Hematopoietic multipotent progenitor cell treated with erythropoietin and hydrocortisone succinate and interleukin-3 and kit ligand, for 15 days (in vitro differentiated cells): ENCODE measurements at regions not wholly inside any gene's neighbourhood (a gene's known extent, or its start where the extent isn't known, plus 50 kb on each side); places are given as distances from the start of the nearest gene placed in this dataset.

ENCODE experiments used
- DNase-seq: peaks from one replicate; pipeline ENCODE4 v3.0.0-alpha.2; 2015; ENCODE audit warnings: low spot score

DNA sequence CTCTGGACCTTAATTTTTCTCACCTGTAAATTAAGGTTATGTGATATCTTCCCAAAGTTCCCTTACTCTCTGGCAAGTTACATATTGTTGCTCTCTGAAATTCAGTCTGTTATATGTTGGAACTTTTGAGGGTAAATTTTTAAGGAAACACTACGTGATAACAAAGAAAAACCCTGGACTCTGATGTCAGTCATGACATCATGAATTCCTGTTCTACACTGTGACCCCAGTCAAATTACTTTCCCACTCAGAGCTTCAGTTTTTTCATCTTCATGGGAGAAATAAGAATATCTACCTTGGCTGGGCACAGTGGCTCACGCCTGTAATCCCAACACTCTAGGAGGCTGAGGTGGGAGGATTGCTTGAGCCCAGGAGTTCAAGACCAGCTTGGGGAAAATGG is 164.6 kb upstream of the RALGAPA2 start:
- DNase-seq, result no peak

- no peak for DNase-seq
Measured at GRCh38 chr20:20875716-20876115, 163.3 kb upstream of the RALGAPA2 start.

DNA sequence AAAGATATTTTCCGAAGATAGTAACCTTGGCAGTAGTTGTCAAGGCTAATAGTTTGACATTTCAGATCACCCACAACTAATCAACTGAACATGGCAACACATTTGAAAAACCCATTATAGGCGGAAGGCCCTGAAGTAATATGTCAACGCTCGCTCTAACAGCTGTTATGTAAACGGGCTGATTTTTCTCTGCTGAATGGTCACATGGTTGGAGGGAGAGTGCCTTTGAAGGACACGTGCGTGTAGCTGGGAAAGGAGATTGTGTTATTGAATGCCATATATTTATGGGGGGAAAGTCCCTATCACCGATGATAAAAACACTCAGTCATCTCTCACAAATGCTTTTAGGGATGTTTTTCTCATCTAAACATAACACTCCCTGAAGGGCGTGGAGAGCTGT is 160.0 kb upstream of the RALGAPA2 start:
- DNase-seq, result no peak

- DNase-seq, result no peak
Measured at GRCh38 chr20:20869161-20869775, 156.8 kb upstream of the RALGAPA2 start.

DNA sequence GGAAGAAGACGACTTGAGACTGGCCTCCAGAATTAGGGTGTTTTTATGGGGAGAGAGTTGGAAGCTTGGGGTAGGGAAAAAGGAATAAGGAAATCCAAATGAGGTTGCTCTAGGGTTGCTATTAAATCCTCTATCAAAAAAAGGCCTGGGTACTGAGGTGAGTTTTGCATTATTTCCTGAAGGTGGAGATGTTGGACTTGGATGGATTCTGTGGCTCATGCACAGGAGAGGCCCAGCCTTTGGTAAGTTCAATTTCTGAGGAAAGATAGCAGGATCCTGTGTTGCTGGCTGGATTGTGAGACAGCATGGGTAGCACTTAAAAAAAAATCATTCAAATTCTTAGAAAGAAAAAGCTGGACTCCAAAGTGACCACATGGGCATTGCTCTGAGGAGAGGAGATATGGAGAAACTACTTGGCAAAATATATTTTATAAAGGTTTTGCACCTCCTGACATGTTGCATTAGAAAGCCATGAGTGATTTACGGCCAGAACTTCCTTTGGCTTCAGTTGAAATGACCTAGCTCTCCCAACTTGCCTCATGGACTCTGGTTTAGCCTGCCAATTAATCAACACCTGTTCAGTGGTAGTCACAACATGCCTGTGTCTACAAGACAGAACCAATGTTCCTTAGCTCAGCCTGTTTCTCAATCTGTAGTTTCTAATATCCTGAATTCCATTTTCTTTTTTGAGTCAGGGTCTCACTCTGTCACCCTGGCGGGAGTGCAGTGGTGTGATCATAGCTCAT is 152.1 kb upstream of the RALGAPA2 start:
- DNase-seq, result no peak

GRCh38 chr20:20860078-20860806 is 147.8 kb upstream of the RALGAPA2 start:
- DNase-seq, result peak; percentile 75

DNA sequence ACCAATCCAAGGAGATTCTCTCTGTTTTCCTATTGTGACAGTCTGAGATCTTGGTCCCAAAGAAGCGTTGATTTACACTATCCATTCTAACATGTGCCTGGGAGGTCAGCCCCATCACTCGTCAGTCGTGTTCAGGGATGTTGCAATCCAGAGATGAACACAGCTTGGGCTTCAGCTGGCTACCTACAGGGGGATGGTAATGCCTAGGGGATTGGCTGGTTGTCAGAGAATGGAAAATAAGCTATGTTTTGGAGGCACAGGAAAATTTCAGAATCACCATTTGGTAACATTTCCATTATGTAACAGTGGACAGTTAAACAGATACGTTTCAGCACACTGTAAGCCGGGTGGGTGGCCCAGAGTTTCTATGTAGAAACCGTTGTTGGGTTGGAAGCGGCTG is 147.1 kb upstream of the RALGAPA2 start:
- DNase-seq, result no peak

- no peak for DNase-seq
Measured at GRCh38 chr20:20856956-20857355, 144.5 kb upstream of the RALGAPA2 start.

GRCh38 chr20:20856306-20856705 is 143.9 kb upstream of the RALGAPA2 start:
- DNase-seq, result no peak

GRCh38 chr20:20851385-20851784 is 138.9 kb upstream of the RALGAPA2 start:
- DNase-seq, result no peak

- DNase-seq, result no peak
Measured at GRCh38 chr20:20850407-20850806, 138.0 kb upstream of the RALGAPA2 start.

GRCh38 chr20:20849161-20849560 is 136.7 kb upstream of the RALGAPA2 start:
- DNase-seq, result no peak

DNA sequence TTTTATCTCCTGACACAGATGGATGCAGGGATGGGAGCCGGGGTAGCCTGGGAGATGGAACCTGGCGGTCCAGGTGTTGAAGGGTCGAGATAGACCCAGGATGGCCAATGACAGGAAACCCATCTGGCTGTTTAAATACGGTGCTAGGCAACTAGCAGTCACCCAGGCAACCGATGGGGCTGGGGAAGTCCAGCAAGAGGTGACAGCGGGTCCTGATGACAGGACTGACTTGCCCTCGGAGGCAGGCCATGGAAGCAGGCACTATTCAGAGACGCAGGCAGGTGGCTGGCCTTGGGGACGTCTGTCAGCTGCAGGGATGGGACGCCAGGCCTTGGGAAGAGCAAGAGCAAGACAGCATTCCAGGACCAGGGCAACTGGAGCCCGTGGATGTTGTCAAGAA is 135.4 kb upstream of the RALGAPA2 start:
- DNase-seq, result no peak

GRCh38 chr20:20843982-20844381 is 131.5 kb upstream of the RALGAPA2 start:
- DNase-seq, result no peak

GRCh38 chr20:20839771-20840170 is 127.3 kb upstream of the RALGAPA2 start:
- DNase-seq, result no peak

DNA sequence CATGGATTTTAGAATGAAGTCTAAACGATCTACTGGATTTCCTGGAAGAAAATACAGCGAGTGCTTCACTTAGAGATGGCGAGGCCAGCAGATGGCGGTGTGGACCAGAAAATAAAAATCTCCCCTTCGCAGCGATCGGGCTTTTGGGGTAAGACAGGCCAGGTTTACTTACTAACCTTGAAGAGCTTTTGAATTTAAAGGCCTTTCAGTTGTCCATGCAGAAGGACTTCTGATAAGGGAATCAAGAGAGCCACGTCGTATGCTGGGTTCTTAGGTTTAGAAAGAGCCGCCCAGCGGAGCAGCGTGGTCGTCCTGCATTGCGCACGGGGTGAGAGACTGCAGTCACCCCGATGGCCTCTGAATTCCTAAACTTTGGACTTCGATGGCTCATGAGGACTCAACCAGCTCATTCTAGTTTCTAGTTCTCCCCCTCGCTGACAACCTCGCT is 125.2 kb upstream of the RALGAPA2 start:
- DNase-seq, result peak; percentile 5

- DNase-seq, result no peak
Measured at GRCh38 chr20:20836836-20837235, 124.4 kb upstream of the RALGAPA2 start.

- no peak for DNase-seq
Measured at GRCh38 chr20:20835897-20836296, 123.5 kb upstream of the RALGAPA2 start.

- no peak for DNase-seq
Measured at GRCh38 chr20:20834008-20834407, 121.6 kb upstream of the RALGAPA2 start.

DNA sequence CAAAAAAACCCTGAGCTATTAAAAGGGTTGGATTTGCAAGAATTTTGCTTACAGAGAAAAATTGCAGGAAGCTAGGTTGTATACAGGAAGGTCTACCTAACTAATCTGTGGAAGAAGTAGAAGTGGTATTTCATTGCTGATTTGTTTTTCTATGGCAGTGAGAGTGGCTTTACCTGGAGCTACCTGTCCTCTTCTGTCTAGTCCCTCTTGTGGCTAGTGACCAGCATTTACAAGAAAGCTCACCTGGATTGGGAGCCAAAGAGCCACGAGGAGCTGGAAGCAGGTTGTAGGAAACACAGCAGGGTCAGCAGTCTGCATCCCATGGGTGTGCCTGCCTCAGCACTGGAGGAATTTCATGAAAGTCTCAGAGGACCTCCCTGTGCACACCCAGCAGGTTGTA is 120.3 kb upstream of the RALGAPA2 start:
- DNase-seq, result no peak

GRCh38 chr20:20831794-20832193 is 119.3 kb upstream of the RALGAPA2 start:
- no peak for DNase-seq

DNA sequence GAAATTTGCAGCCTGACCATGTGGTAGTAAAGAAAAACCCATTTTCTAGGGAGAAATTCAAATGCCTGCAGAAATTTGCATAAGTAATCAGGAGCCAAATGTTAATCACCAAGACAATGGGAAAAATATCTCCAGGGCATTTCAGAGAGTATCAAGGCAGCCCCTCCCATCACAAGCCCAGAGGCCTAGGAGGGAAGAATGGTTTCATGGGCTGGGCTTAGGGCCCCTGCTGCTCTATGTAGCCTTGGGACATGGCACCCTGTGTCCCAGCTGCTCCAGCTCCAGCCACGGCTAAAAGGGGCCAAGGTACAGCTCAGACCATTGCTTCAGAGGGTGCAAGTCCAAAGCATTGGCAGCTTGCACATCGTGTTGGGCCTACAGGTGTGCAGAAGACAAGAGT is 117.2 kb upstream of the RALGAPA2 start:
- DNase-seq, result no peak

GRCh38 chr20:20827992-20828597 is 115.7 kb upstream of the RALGAPA2 start:
- no peak for DNase-seq
